ENCODE measurements at regions not wholly inside any gene's neighbourhood (a gene's known extent, or its start where the extent isn't known, plus 50 kb on each side); places are given as distances from the start of the nearest gene placed in this dataset.
"Not testable (repeated sequence)": the region's sequence is repeated elsewhere in the genome, so short reads cannot be mapped to it uniquely, and the experiment has no call there.

GRCh38 chr2:126239320-126239955 is 416.5 kb upstream of the GYPC start:
- no peak for FAIRE-seq

GRCh38 chr2:126241001-126241400 is 415.0 kb upstream of the GYPC start:
- FAIRE-seq (no peak), DNase-seq (ENCODE audit: extremely low spot score, insufficient read length, low read depth) (no peak)

More at GRCh38 chr2:126239320-126239955, 416.5 kb upstream of the GYPC start:
- DNase-seq (ENCODE audit: extremely low spot score, insufficient read length, low read depth), result no peak

GRCh38 chr2:126241411-126241810 is 414.5 kb upstream of the GYPC start:
- no peak for DNase-seq (ENCODE audit: extremely low spot score, insufficient read length, low read depth)
- no peak for FAIRE-seq

- no peak for FAIRE-seq
- DNase-seq (ENCODE audit: extremely low spot score, insufficient read length, low read depth), result no peak
Measured at GRCh38 chr2:126244937-126245336, 411.0 kb upstream of the GYPC start.

- DNase-seq (ENCODE audit: extremely low spot score, insufficient read length, low read depth), result no peak
Measured at GRCh38 chr2:126253669-126254068, 402.3 kb upstream of the GYPC start.

GRCh38 chr2:126264625-126265024 is 391.3 kb upstream of the GYPC start:
- DNase-seq (ENCODE audit: extremely low spot score, insufficient read length, low read depth) (no peak), FAIRE-seq (no peak)

More at GRCh38 chr2:126253669-126254068, 402.3 kb upstream of the GYPC start:
- FAIRE-seq, result no peak

- DNase-seq (ENCODE audit: extremely low spot score, insufficient read length, low read depth) (no peak), FAIRE-seq (no peak)
Measured at GRCh38 chr2:126269911-126270310, 386.0 kb upstream of the GYPC start.

- DNase-seq (ENCODE audit: extremely low spot score, insufficient read length, low read depth) (no peak), FAIRE-seq (no peak)
Measured at GRCh38 chr2:126270587-126270986, 385.4 kb upstream of the GYPC start.

- no peak for FAIRE-seq
- DNase-seq (ENCODE audit: extremely low spot score, insufficient read length, low read depth), result no peak
Measured at GRCh38 chr2:126272401-126272800, 383.6 kb upstream of the GYPC start.

GRCh38 chr2:126275098-126275497 is 380.9 kb upstream of the GYPC start:
- DNase-seq (ENCODE audit: extremely low spot score, insufficient read length, low read depth), result no peak
- no peak for FAIRE-seq

- not testable (repeated sequence) for DNase-seq (ENCODE audit: extremely low spot score, insufficient read length, low read depth); FAIRE-seq
Measured at GRCh38 chr2:126276268-126276667, 379.7 kb upstream of the GYPC start.

- FAIRE-seq (no peak), DNase-seq (ENCODE audit: extremely low spot score, insufficient read length, low read depth) (no peak)
Measured at GRCh38 chr2:126288362-126288761, 367.6 kb upstream of the GYPC start.

- not testable (repeated sequence) for FAIRE-seq; DNase-seq (ENCODE audit: extremely low spot score, insufficient read length, low read depth)
Measured at GRCh38 chr2:126293962-126294361, 362.0 kb upstream of the GYPC start.

- FAIRE-seq, result no peak
- no peak for DNase-seq (ENCODE audit: extremely low spot score, insufficient read length, low read depth)
Measured at GRCh38 chr2:126299469-126299976, 356.4 kb upstream of the GYPC start.

GRCh38 chr2:126300348-126300747 is 355.6 kb upstream of the GYPC start:
- no peak for DNase-seq (ENCODE audit: extremely low spot score, insufficient read length, low read depth)
- FAIRE-seq, result no peak

- no peak for FAIRE-seq
Measured at GRCh38 chr2:126302043-126302442, 353.9 kb upstream of the GYPC start.

GRCh38 chr2:126303113-126303512 is 352.8 kb upstream of the GYPC start:
- FAIRE-seq (no peak), DNase-seq (ENCODE audit: extremely low spot score, insufficient read length, low read depth) (no peak)

More at GRCh38 chr2:126302043-126302442, 353.9 kb upstream of the GYPC start:
- no peak for DNase-seq (ENCODE audit: extremely low spot score, insufficient read length, low read depth)

GRCh38 chr2:126304154-126304553 is 351.8 kb upstream of the GYPC start:
- no peak for FAIRE-seq
- no peak for DNase-seq (ENCODE audit: extremely low spot score, insufficient read length, low read depth)

GRCh38 chr2:126306539-126306938 is 349.4 kb upstream of the GYPC start:
- DNase-seq (ENCODE audit: extremely low spot score, insufficient read length, low read depth), result no peak
- FAIRE-seq, result no peak

GRCh38 chr2:126307740-126308139 is 348.2 kb upstream of the GYPC start:
- FAIRE-seq (no peak), DNase-seq (ENCODE audit: extremely low spot score, insufficient read length, low read depth) (no peak)

- DNase-seq (ENCODE audit: extremely low spot score, insufficient read length, low read depth) (no peak), FAIRE-seq (no peak)
Measured at GRCh38 chr2:126309185-126309584, 346.8 kb upstream of the GYPC start.

GRCh38 chr2:126312579-126312978 is 343.4 kb upstream of the GYPC start:
- DNase-seq (ENCODE audit: extremely low spot score, insufficient read length, low read depth) (no peak), FAIRE-seq (no peak)

All from GM18507 (cell line).